MM.1S (cell line): ENCODE measurements at regions not wholly inside any gene's neighbourhood (a gene's known extent, or its start where the extent isn't known, plus 50 kb on each side); places are given as distances from the start of the nearest gene placed in this dataset.

ENCODE experiments used
- DNase-seq: peaks from one replicate; pipeline ENCODE4 v3.0.0-alpha.2; 2015
- H2AFZ ChIP-seq: fragments of 300-600 bp; sonication (generic); 2 replicates; pipeline ENCODE4 v1.6.0; 2016; ENCODE audit warnings: antibody characterized with exemption, low read length
- H3F3A ChIP-seq: fragments of 300-600 bp; sonication (generic); 2 replicates; pipeline ENCODE4 v1.6.1; 2016; ENCODE audit warnings: mild to moderate bottlenecking, antibody characterized with exemption, low read length, moderate library complexity, mixed read lengths; ENCODE audit not compliant: insufficient read depth
- H3K27ac ChIP-seq: fragments of 300-600 bp; sonication (generic); 2 replicates; pipeline ENCODE4 v1.5.1; 2016; ENCODE audit warnings: mild to moderate bottlenecking, low read length
- H3K27me3 ChIP-seq: fragments of 300-600 bp; sonication (generic); replicated peaks from 2 replicates; pipeline ENCODE4 v1.6.0; 2016; ENCODE audit warnings: low read length; ENCODE audit not compliant: insufficient read depth
- H3K36me3 ChIP-seq: fragments of 300-600 bp; sonication (generic); replicated peaks from 2 replicates; pipeline ENCODE4 v1.6.1; 2016; ENCODE audit warnings: mild to moderate bottlenecking, low read length, mixed read lengths; ENCODE audit not compliant: insufficient read depth
- H3K4me1 ChIP-seq: fragments of 300-600 bp; sonication (generic); 2 replicates; pipeline ENCODE4 v1.6.1; 2016; ENCODE audit warnings: low read length, mixed read lengths
- H3K4me2 ChIP-seq: fragments of 300-600 bp; sonication (generic); 2 replicates; pipeline ENCODE4 v1.6.0; 2016; ENCODE audit warnings: low read depth, low read length
- H3K4me3 ChIP-seq: fragments of 300-600 bp; sonication (generic); 2 replicates; pipeline ENCODE4 v1.5.1; 2016; ENCODE audit warnings: low read length, mixed read lengths
- H3K79me2 ChIP-seq: fragments of 300-600 bp; sonication (generic); 2 replicates; pipeline ENCODE4 v1.6.1; 2016; ENCODE audit warnings: mixed run types, low read length, mixed read lengths
- H3K9ac ChIP-seq: fragments of 300-600 bp; sonication (generic); 2 replicates; pipeline ENCODE4 v1.6.1; 2016; ENCODE audit warnings: low read length, mixed read lengths
- H3K9me2 ChIP-seq: fragments of 300-600 bp; sonication (generic); replicated peaks from 2 replicates; pipeline ENCODE4 v1.6.1; 2016; ENCODE audit warnings: mild to moderate bottlenecking, low read length, mixed read lengths; ENCODE audit not compliant: insufficient read depth
- H3K9me3 ChIP-seq: fragments of 300-600 bp; sonication (generic); replicated peaks from 2 replicates; pipeline ENCODE4 v1.6.1; 2016; ENCODE audit warnings: mild to moderate bottlenecking, low read length, mixed read lengths; ENCODE audit not compliant: insufficient read depth
- H4K20me1 ChIP-seq: fragments of 300-600 bp; sonication (generic); 2 replicates; pipeline ENCODE4 v1.6.1; 2016; ENCODE audit warnings: mild to moderate bottlenecking, low read length, moderate library complexity, mixed read lengths; ENCODE audit not compliant: insufficient read depth
- EZH2 ChIP-seq: fragments of 300-600 bp; sonication (generic); optimal IDR thresholded peaks from 2 replicates; pipeline ENCODE3; 2017; ENCODE audit warnings: low read depth, mild to moderate bottlenecking, antibody characterized with exemption, low read length, mixed read lengths
- EZH2phosphoT487 ChIP-seq: fragments of 300-600 bp; sonication (generic); IDR thresholded peaks from 2 replicates; pipeline ENCODE4 v1.6.1; 2018; ENCODE audit warnings: antibody characterized with exemption, low read length
- TF ChIP-seq, protein P1 (sequence below): fragments of 300-600 bp; sonication (generic); IDR thresholded peaks from 2 replicates; pipeline ENCODE4 v1.5.1; 2016; ENCODE audit warnings: antibody characterized with exemption, low read length, mixed read lengths

DNA sequence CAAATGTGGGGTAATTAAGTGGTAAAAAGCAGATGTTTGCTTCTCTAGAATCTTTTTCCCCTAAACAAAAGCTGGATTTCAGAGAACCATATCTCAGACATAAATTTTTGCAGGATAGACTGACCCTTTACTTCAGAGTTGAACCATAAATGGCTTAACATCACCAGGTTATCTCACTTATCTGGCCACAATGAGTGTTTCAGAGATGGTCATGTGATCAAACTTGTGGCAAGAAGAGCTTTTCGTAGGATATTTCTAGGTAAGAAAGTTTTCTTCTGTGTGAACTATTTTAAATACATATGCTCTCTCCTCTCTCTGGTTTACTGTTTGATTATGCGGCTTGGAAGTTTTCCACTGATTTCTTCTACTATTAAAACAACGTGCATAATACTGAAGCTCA, 270.2 kb upstream of the TFAP2D start:
- Histone ChIP-seq H3K9me2 (no peaks in the 10 kb centered on the region), H2AFZ (no peak overlapping the region), H3K4me2 (no peak overlapping the region), H3K27me3 (no peaks in the 10 kb centered on the region), H4K20me1 (no peaks in the 10 kb centered on the region), H3K4me3 (no peak overlapping the region), H3K36me3 (no peaks in the 10 kb centered on the region), H3K4me1 (no peaks in the 10 kb centered on the region), H3K27ac (no peak overlapping the region), H3K79me2 (no peaks in the 10 kb centered on the region), H3K9ac (no peak overlapping the region), H3F3A (no peaks in the 10 kb centered on the region), H3K9me3 (no peaks in the 10 kb centered on the region)
- no peak for TF ChIP-seq EZH2phosphoT487
- TF ChIP-seq, protein P1, sequence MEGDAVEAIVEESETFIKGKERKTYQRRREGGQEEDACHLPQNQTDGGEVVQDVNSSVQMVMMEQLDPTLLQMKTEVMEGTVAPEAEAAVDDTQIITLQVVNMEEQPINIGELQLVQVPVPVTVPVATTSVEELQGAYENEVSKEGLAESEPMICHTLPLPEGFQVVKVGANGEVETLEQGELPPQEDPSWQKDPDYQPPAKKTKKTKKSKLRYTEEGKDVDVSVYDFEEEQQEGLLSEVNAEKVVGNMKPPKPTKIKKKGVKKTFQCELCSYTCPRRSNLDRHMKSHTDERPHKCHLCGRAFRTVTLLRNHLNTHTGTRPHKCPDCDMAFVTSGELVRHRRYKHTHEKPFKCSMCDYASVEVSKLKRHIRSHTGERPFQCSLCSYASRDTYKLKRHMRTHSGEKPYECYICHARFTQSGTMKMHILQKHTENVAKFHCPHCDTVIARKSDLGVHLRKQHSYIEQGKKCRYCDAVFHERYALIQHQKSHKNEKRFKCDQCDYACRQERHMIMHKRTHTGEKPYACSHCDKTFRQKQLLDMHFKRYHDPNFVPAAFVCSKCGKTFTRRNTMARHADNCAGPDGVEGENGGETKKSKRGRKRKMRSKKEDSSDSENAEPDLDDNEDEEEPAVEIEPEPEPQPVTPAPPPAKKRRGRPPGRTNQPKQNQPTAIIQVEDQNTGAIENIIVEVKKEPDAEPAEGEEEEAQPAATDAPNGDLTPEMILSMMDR, result no peak
- no peak for TF ChIP-seq EZH2
- no peak for DNase-seq

DNA sequence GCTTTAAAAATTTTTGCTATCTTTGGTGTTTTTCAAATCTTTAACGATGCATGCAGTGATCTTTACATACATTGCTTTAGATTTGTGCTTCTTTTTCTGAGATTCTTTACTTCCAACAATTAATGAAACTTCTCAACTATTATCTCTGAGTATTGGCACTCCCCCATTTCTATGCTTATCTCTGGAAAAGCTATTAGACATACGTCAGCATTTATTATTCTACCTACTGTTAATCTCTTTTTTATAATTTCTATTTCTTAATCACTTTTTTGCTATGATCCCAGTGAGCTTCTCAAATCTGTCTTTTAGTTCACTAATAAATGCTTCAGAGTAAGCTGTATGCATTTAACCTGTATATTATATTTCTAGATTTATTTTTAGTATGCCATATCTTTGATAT, 264.2 kb upstream of the TFAP2D start:
- no peaks in the 10 kb centered on the region for H3F3A ChIP-seq
- H3K27ac ChIP-seq, result no peak overlapping the region
- H3K36me3 ChIP-seq, result no peaks in the 10 kb centered on the region
- no peaks in the 10 kb centered on the region for H3K79me2 ChIP-seq
- no peak for DNase-seq
- no peak overlapping the region for H2AFZ ChIP-seq
- no peaks in the 10 kb centered on the region for H3K9me3 ChIP-seq
- H3K9me2 ChIP-seq, result no peaks in the 10 kb centered on the region
- no peaks in the 10 kb centered on the region for H4K20me1 ChIP-seq
- H3K4me3 ChIP-seq, result no peak overlapping the region
- no peaks in the 10 kb centered on the region for H3K27me3 ChIP-seq
- TF ChIP-seq EZH2, result no peak
- TF ChIP-seq, protein P1, result no peak
- TF ChIP-seq EZH2phosphoT487, result no peak
- no peaks in the 10 kb centered on the region for H3K4me1 ChIP-seq
- no peak overlapping the region for H3K9ac ChIP-seq
- H3K4me2 ChIP-seq, result no peak overlapping the region

DNA sequence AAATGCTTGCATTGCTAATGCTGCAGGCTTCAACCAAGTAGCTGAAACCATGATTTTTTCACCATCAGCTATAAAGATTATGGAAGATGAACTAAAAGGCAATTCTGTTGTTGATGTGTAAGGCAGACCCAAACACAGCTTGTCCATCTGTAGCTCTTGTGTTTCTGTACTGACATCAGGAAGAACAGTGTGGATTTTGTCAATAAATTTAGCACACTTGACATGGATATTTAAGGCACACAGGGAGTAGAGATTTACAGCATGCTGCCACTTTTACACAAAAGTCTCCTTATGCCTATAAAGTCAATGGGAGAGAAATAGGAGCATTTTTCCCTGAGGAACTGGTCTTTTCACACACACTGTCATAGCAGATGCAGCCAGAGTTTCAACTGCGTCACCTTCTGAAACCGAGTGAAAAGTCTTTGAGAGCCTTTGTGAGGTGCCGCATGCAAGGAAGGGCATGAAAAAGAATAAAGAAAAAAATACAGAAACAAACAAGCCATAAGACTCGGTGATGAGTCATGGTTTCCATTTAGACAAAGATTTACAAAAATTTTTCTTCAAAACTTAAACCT, 261.4 kb upstream of the TFAP2D start:
- Histone ChIP-seq H3K27me3 (no peaks in the 10 kb centered on the region), H3K4me3 (no peak overlapping the region), H3K9ac (no peak overlapping the region), H3K36me3 (no peaks in the 10 kb centered on the region), H3K79me2 (no peaks in the 10 kb centered on the region), H3F3A (no peaks in the 10 kb centered on the region), H4K20me1 (no peaks in the 10 kb centered on the region), H2AFZ (no peak overlapping the region), H3K9me3 (no peaks in the 10 kb centered on the region), H3K9me2 (no peaks in the 10 kb centered on the region), H3K4me2 (no peak overlapping the region), H3K4me1 (no peaks in the 10 kb centered on the region), H3K27ac (no peak overlapping the region)
- no peak for DNase-seq
- TF ChIP-seq, protein P1, result no peak
- TF ChIP-seq EZH2 (no peak), EZH2phosphoT487 (no peak)
